Mucosa of descending colon (tissue), 3 donors: ENCODE measurements at regions not wholly inside any gene's neighbourhood (a gene's known extent, or its start where the extent isn't known, plus 50 kb on each side); places are given as distances from the start of the nearest gene placed in this dataset.
"Not testable (repeated sequence)": the region's sequence is repeated elsewhere in the genome, so short reads cannot be mapped to it uniquely, and the experiment has no call there.

Source experiments
- ATAC-seq: fragments of 200-7000 bp; cut with Tn5 transposase; one replicate; pipeline ENCODE4 v1.9.1; 2020; ENCODE audit warnings: mild to moderate bottlenecking, moderate library complexity
- DNase-seq, 3 donors: peaks; one replicate each; pipeline ENCODE4 v3.0.0-alpha.2; 2020
- H3K36me3 ChIP-seq: fragments of 200-600 bp; one replicate; pipeline ENCODE4 v1.8.0; 2021; ENCODE audit warnings: low read depth, mild to moderate bottlenecking
- H3K4me1 ChIP-seq: fragments of 200-600 bp; one replicate; pipeline ENCODE4 v1.8.0; 2021; ENCODE audit warnings: low read depth, mild to moderate bottlenecking
- H3K4me3 ChIP-seq: fragments of 200-600 bp; one replicate; pipeline ENCODE4 v1.8.0; 2021; ENCODE audit warnings: mild to moderate bottlenecking
- H3K9me3 ChIP-seq: fragments of 200-600 bp; one replicate; pipeline ENCODE4 v1.8.0; 2021; ENCODE audit warnings: mild to moderate bottlenecking
- intact Hi-C, 2 donors: fragments of 100-400 bp; cut with DNase I in 1 of 2; cut with micrococcal nuclease in 1 of 2; formaldehyde crosslinking; loops; one replicate each; pipeline versions ENCODE4 v1.11.0 to v1.11.1; 2022; cut with DNase I, micrococcal nuclease
- TF ChIP-seq, protein P1 (sequence below): fragments of 200-600 bp; IDR thresholded peaks from one replicate; pipeline ENCODE4 v1.8.0; 2022; ENCODE audit warnings: antibody characterized with exemption, mild to moderate bottlenecking
- donor health status: DM: no; HTN: no; CAD: no; lungs with moderate emphysema.
- donor health status: DM: no; HTN: no; CAD: no.
- donor health status: DM: no; HTN: yes; CAD: no.

DNA sequence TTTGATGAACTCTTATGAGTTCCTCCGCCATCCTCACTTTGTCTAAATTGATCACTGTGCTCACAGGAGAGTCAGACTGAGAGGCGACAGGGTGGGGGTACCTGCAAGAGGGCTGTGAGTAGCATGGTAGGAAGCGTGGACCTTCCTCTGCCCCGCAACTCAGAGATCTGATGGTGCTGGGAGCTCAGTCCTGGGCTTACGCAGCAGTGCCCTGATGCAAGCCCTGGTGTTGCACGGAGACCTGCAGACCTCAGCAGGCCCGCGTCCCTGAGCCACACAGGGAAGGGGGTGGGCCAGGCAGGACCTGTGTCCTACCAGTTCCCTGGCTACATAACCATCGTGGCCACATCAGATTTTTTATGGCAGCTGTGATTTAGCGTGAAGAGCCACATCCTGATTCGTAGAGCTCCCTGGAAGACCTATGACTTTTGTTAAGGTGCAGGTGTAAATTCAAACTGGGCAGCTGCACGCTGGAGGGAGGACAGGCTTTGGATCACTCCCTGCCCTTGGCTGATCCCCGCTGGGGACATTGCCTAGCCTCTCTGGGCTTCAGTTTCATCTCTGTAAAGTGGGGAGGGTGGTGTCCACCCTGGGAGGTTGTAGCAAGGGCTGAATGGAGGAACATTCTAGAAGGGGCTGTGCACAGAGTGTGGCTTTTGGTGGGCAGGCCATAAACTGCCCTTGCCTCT is 176.1 kb downstream of the KLF13 start:
- no peak for DNase-seq
- Histone ChIP-seq H3K4me3 (no peak overlapping the region), H3K9me3 (no peaks in the 10 kb centered on the region), H3K4me1 (no peaks in the 10 kb centered on the region), H3K36me3 (no peaks in the 10 kb centered on the region)
- TF ChIP-seq, protein P1, sequence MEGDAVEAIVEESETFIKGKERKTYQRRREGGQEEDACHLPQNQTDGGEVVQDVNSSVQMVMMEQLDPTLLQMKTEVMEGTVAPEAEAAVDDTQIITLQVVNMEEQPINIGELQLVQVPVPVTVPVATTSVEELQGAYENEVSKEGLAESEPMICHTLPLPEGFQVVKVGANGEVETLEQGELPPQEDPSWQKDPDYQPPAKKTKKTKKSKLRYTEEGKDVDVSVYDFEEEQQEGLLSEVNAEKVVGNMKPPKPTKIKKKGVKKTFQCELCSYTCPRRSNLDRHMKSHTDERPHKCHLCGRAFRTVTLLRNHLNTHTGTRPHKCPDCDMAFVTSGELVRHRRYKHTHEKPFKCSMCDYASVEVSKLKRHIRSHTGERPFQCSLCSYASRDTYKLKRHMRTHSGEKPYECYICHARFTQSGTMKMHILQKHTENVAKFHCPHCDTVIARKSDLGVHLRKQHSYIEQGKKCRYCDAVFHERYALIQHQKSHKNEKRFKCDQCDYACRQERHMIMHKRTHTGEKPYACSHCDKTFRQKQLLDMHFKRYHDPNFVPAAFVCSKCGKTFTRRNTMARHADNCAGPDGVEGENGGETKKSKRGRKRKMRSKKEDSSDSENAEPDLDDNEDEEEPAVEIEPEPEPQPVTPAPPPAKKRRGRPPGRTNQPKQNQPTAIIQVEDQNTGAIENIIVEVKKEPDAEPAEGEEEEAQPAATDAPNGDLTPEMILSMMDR: no peak
- ATAC-seq: no peak
- intact Hi-C loops: no loop called here

DNA sequence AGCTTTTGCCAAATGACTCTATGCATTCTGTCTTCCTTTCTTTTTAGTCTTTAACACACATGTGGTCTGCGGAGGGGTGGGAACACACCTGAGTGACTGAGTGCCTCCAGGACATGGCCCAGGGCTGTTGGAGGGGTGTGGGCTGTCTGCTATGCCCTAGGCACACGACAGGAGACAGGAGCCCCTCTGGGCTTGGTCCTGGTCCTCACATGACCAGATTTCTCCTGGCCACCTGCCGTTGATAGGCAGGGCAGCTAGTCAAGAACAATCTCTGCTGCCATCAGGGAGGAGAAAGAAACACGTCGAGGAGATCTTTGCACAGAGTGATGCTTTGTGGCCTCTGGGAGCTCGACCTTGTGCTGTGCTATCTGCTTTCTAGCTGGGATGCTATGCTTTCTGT is 176.6 kb downstream of the KLF13 start:
- TF ChIP-seq, protein P1: no peak
- H3K4me1 ChIP-seq: no peaks in the 10 kb centered on the region
- DNase-seq: no peak
- intact Hi-C loops: no loop called here
- no peaks in the 10 kb centered on the region for H3K9me3 ChIP-seq
- no peak overlapping the region for H3K4me3 ChIP-seq
- no peaks in the 10 kb centered on the region for H3K36me3 ChIP-seq
- ATAC-seq: no peak

DNA sequence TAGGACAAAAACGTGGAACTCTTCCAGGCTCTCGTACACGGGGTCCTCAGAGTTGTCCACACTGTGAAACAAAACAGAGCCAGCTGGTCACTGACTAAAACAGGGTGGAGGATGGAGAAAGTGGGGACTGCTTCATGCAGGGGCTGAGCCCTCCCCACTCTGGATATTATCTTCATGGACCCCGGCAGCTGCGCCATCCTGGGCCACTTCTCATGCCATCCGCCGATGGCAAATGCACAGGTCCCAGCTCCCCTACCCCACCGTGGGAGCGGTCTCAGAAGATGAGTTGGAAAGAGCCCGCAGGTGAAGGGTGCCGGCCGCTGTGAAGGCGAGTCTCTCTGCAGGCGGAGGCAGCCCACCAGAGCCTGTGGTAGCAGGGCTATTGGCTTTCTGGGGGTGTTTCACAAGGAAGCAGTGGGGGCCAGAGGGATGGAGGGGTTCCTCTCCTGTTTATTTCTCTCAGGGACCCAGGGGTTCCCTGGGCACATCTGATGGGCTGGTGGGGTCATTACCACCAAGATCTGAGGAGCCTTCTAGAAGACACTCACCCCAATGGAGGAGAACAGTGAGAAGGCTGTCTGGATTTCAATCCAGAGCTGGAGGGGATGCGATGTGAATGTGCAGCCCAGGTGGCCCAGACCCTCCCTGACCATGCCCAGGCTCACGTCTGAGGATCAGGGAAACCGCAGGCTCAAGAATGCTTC is 177.3 kb downstream of the KLF13 start:
- TF ChIP-seq, protein P1: no peak
- Histone ChIP-seq H3K9me3 (peaks cover 2% of the 10 kb centered on the region), H3K4me3 (no peak overlapping the region), H3K36me3 (no peaks in the 10 kb centered on the region), H3K4me1 (no peaks in the 10 kb centered on the region)
- no peak for DNase-seq
- intact Hi-C loops: no loop called here
- no peak for ATAC-seq

DNA sequence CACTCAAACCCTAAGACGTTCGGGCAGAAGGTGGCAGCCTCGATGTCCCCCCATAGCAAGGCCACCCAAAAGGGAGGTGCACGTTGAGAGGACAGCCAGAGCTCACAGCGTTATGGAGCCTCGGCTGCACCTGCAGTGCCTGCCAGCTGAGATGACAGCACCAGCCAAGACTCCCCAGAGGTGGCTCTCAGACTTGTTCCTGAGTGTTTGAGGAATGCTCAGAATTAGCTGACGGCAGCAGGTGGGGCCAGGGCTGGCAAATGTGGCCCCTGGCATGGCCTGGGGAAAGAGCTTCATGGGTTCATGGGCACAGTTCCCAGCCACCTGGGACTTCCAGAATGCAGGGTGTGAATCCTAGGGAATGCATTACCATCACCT is 177.8 kb downstream of the KLF13 start:
- no peak for ATAC-seq
- intact Hi-C loops: no loop called here
- Histone ChIP-seq H3K4me3 (no peak overlapping the region), H3K4me1 (no peaks in the 10 kb centered on the region), H3K36me3 (no peaks in the 10 kb centered on the region), H3K9me3 (peaks cover 2% of the 10 kb centered on the region)
- DNase-seq: no peak
- TF ChIP-seq, protein P1: no peak

DNA sequence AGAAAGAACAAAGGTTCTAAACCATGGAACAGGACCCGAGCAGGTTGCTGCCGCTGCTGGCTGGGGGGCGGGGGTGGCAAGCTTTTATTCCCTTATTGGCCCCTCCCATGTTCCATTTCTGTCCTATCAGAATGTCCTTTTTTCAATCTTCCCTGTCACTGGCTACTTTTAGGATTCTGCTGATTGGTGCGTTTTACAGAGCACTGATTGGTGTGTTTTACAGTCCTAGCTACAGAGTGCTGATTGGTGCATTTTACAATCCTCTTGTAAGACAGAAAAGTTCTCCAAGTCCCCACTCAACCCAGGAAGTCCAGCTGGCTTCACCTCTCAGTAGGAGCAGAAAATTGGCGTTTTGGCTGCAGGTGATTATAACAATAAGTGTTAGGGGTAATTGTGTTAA is 180.9 kb downstream of the KLF13 start:
- ATAC-seq, H3K9me3 ChIP-seq, DNase-seq, H3K4me3 ChIP-seq, H3K4me1 ChIP-seq, intact Hi-C loops, H3K36me3 ChIP-seq: not testable (repeated sequence)

DNA sequence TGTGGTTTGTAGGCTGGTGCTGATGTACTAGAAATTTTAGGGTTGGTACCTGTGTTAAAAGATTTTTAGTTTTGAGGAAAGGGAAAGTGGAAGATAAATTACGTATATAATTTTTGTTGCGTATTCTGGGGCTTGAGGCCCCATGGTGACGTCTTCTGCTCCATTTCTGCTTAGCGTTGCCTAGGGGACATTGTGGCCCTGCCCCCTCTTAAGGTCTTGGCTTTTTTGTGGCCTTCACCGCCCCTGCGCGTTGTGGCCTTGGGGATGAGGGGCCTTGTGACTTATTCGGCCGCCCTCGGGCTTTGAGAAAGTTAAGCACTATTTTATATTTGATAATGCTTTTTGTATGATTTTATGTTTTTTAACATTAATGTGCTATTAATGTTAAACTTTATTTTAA is 182.0 kb downstream of the KLF13 start:
- Histone ChIP-seq H3K36me3 (no peaks in the 10 kb centered on the region), H3K4me3 (no peak overlapping the region), H3K4me1 (no peaks in the 10 kb centered on the region), H3K9me3 (peaks cover 2% of the 10 kb centered on the region)
- DNase-seq (no peak), ATAC-seq (no peak)
- intact Hi-C loops: no loop called here
- TF ChIP-seq, protein P1: no peak
